ENCODE measurements at regions not wholly inside any gene's neighbourhood (a gene's known extent, or its start where the extent isn't known, plus 50 kb on each side); places are given as distances from the start of the nearest gene placed in this dataset.
"Not testable (repeated sequence)": the region's sequence is repeated elsewhere in the genome, so short reads cannot be mapped to it uniquely, and the experiment has no call there.

DNA sequence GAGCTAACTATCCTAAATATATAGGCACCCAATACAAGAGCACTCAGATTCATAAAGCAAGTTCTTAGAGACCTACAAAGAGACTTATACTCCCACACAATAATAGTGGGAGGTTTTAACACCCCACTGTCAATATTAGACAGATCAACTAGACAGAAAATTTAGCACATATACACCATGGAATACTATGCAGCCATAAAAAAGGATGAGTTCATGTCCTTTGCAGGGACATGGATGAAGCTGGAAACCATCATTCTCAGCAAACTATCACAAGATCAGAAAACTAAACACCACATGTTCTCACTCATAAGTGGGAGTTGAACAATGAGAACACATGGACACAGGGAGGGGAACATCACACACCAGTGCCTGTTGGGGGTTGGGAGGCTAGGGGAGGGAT, 358.9 kb upstream of the KCND2 start:
- TF ChIP-seq, protein P1, sequence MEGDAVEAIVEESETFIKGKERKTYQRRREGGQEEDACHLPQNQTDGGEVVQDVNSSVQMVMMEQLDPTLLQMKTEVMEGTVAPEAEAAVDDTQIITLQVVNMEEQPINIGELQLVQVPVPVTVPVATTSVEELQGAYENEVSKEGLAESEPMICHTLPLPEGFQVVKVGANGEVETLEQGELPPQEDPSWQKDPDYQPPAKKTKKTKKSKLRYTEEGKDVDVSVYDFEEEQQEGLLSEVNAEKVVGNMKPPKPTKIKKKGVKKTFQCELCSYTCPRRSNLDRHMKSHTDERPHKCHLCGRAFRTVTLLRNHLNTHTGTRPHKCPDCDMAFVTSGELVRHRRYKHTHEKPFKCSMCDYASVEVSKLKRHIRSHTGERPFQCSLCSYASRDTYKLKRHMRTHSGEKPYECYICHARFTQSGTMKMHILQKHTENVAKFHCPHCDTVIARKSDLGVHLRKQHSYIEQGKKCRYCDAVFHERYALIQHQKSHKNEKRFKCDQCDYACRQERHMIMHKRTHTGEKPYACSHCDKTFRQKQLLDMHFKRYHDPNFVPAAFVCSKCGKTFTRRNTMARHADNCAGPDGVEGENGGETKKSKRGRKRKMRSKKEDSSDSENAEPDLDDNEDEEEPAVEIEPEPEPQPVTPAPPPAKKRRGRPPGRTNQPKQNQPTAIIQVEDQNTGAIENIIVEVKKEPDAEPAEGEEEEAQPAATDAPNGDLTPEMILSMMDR (conservative IDR thresholded peaks at IDR 0.05; ENCODE audit: low read depth, low read length) = not testable (repeated sequence)
- TF ChIP-seq SMC3 (IDR thresholded peaks at IDR 0.05; ENCODE audit: low read depth, low read length); MXI1 (IDR thresholded peaks at IDR 0.05; ENCODE audit: borderline replicate concordance, low read depth, low read length); BHLHE40 (IDR thresholded peaks at IDR 0.05; ENCODE audit: low read depth, low read length); RAD21 (IDR thresholded peaks at IDR 0.05; ENCODE audit: low read length); POLR2A (IDR thresholded peaks at IDR 0.05; ENCODE audit: low read depth, low read length); USF2 (IDR thresholded peaks at IDR 0.05; ENCODE audit: low read depth, low read length); MAZ (IDR thresholded peaks at IDR 0.05; ENCODE audit: borderline replicate concordance, low read depth, low read length); NFE2L2 (IDR thresholded peaks at IDR 0.05; ENCODE audit: low read depth, low read length); CEBPB (IDR thresholded peaks at IDR 0.05; ENCODE audit: low read depth, low read length); RCOR1 (IDR thresholded peaks at IDR 0.05; ENCODE audit: insufficient replicate concordance, low read length); MAFK (IDR thresholded peaks at IDR 0.05; ENCODE audit: low read depth, low read length): not testable (repeated sequence)
- TF ChIP-seq, protein P2, sequence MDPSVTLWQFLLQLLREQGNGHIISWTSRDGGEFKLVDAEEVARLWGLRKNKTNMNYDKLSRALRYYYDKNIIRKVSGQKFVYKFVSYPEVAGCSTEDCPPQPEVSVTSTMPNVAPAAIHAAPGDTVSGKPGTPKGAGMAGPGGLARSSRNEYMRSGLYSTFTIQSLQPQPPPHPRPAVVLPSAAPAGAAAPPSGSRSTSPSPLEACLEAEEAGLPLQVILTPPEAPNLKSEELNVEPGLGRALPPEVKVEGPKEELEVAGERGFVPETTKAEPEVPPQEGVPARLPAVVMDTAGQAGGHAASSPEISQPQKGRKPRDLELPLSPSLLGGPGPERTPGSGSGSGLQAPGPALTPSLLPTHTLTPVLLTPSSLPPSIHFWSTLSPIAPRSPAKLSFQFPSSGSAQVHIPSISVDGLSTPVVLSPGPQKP (IDR thresholded peaks at IDR 0.05; ENCODE audit: borderline replicate concordance, low read depth, low read length) = not testable (repeated sequence)

All from IMR-90 (cell line).